GM19328 (cell line): ENCODE measurements at regions not wholly inside any gene's neighbourhood (a gene's known extent, or its start where the extent isn't known, plus 50 kb on each side); places are given as distances from the start of the nearest gene placed in this dataset.
A peak's percentile ranks its signal among the peaks of the same experiment; 100 is the strongest.
"Not testable (repeated sequence)": the region's sequence is repeated elsewhere in the genome, so short reads cannot be mapped to it uniquely, and the experiment has no call there.

Experiments used
- ATAC-seq: cut with Tn5 transposase; IDR thresholded peaks from one replicate; pipeline ENCODE4 v1.9.1; 2021; ENCODE audit warnings: mild to moderate bottlenecking, moderate library complexity; ENCODE audit not compliant: unreplicated experiment

- ATAC-seq, result no peak
Observed at GRCh38 chr6:126664271-126664670, 324.4 kb downstream of the CENPW start.

- ATAC-seq, result no peak
Observed at GRCh38 chr6:126665551-126665950, 325.6 kb downstream of the CENPW start.

GRCh38 chr6:126667071-126667470, 327.2 kb downstream of the CENPW start:
- ATAC-seq, result no peak

GRCh38 chr6:126667728-126668127, 327.8 kb downstream of the CENPW start:
- ATAC-seq, result no peak

GRCh38 chr6:126672649-126673048, 332.7 kb downstream of the CENPW start:
- peak; percentile 92 for ATAC-seq

GRCh38 chr6:126673749-126674148, 333.8 kb downstream of the CENPW start:
- ATAC-seq, result not testable (repeated sequence)

- no peak for ATAC-seq
Observed at GRCh38 chr6:126682440-126682839, 342.5 kb downstream of the CENPW start.

GRCh38 chr6:126685182-126685581, 345.3 kb downstream of the CENPW start:
- ATAC-seq, result no peak

GRCh38 chr6:126696921-126697693, 357.2 kb downstream of the CENPW start:
- ATAC-seq, result no peak

GRCh38 chr6:126698732-126699240, 358.9 kb downstream of the CENPW start:
- no peak for ATAC-seq

GRCh38 chr6:126701676-126702560, 362.0 kb downstream of the CENPW start:
- no peak for ATAC-seq

- no peak for ATAC-seq
Observed at GRCh38 chr6:126716032-126716431, 376.1 kb downstream of the CENPW start.

GRCh38 chr6:126716826-126717509, 377.1 kb downstream of the CENPW start:
- ATAC-seq, result no peak

GRCh38 chr6:126718600-126719327, 378.8 kb downstream of the CENPW start:
- ATAC-seq, result peak; percentile 84

GRCh38 chr6:126720304-126720703, 380.4 kb downstream of the CENPW start:
- no peak for ATAC-seq

- ATAC-seq, result no peak
Observed at GRCh38 chr6:126721581-126722160, 381.8 kb downstream of the CENPW start.

- no peak for ATAC-seq
Observed at GRCh38 chr6:126722411-126722810, 382.5 kb downstream of the CENPW start.

- no peak for ATAC-seq
Observed at GRCh38 chr6:126723541-126724170, 383.7 kb downstream of the CENPW start.

- ATAC-seq, result no peak
Observed at GRCh38 chr6:126724821-126725220, 384.9 kb downstream of the CENPW start.

- ATAC-seq, result not testable (repeated sequence)
Observed at GRCh38 chr6:126726454-126726853, 386.5 kb downstream of the CENPW start.
